Middle frontal gyrus (tissue), 1 donor: ENCODE measurements at regions not wholly inside any gene's neighbourhood (a gene's known extent, or its start where the extent isn't known, plus 50 kb on each side); places are given as distances from the start of the nearest gene placed in this dataset.
"Not testable (repeated sequence)": the region's sequence is repeated elsewhere in the genome, so short reads cannot be mapped to it uniquely, and the experiment has no call there.

ENCODE experiments used
- DNase-seq: peaks from one replicate; pipeline ENCODE4 v3.0.0-alpha.2; 2015; ENCODE audit warnings: low spot score; ENCODE audit errors: extremely low spot score

GRCh38 chr20:47999166-47999565 is 213.9 kb upstream of the SULF2 start:
- DNase-seq: no peak

- no peak for DNase-seq
Observed at GRCh38 chr20:47998736-47999135, 213.5 kb upstream of the SULF2 start.

GRCh38 chr20:47995661-47996060 is 210.4 kb upstream of the SULF2 start:
- no peak for DNase-seq

GRCh38 chr20:47993817-47994216 is 208.5 kb upstream of the SULF2 start:
- DNase-seq: no peak

- DNase-seq: no peak
Observed at GRCh38 chr20:47993035-47993755, 207.9 kb upstream of the SULF2 start.

GRCh38 chr20:47991875-47992488 is 206.7 kb upstream of the SULF2 start:
- no peak for DNase-seq

- DNase-seq: no peak
Observed at GRCh38 chr20:47990507-47991150, 205.3 kb upstream of the SULF2 start.

GRCh38 chr20:47989957-47990356 is 204.7 kb upstream of the SULF2 start:
- no peak for DNase-seq

- DNase-seq: no peak
Observed at GRCh38 chr20:47988676-47989075, 203.4 kb upstream of the SULF2 start.

- no peak for DNase-seq
Observed at GRCh38 chr20:47985092-47985850, 200.0 kb upstream of the SULF2 start.

- DNase-seq: no peak
Observed at GRCh38 chr20:47984437-47984836, 199.2 kb upstream of the SULF2 start.

- DNase-seq: not testable (repeated sequence)
Observed at GRCh38 chr20:47983642-47984041, 198.4 kb upstream of the SULF2 start.

- DNase-seq: no peak
Observed at GRCh38 chr20:47982574-47983360, 197.5 kb upstream of the SULF2 start.

- DNase-seq: no peak
Observed at GRCh38 chr20:47981222-47981621, 195.9 kb upstream of the SULF2 start.

GRCh38 chr20:47980336-47981177 is 195.3 kb upstream of the SULF2 start:
- no peak for DNase-seq

- DNase-seq: not testable (repeated sequence)
Observed at GRCh38 chr20:47979361-47980095, 194.2 kb upstream of the SULF2 start.

GRCh38 chr20:47978428-47979120 is 193.3 kb upstream of the SULF2 start:
- DNase-seq: not testable (repeated sequence)

GRCh38 chr20:47977789-47978252 is 192.5 kb upstream of the SULF2 start:
- DNase-seq: not testable (repeated sequence)
